ENCODE measurements at regions not wholly inside any gene's neighbourhood (a gene's known extent, or its start where the extent isn't known, plus 50 kb on each side); places are given as distances from the start of the nearest gene placed in this dataset.
A peak's percentile ranks its signal among the peaks of the same experiment; 100 is the strongest.

GRCh38 chr21:28358170-28358569 lies 634.5 kb downstream of the LTN1 start:
- DNase-seq (ENCODE audit: low read depth), result no peak

GRCh38 chr21:28357743-28358142 lies 634.9 kb downstream of the LTN1 start:
- DNase-seq (ENCODE audit: low read depth), result no peak

GRCh38 chr21:28356422-28356821 lies 636.3 kb downstream of the LTN1 start:
- no peak for DNase-seq (ENCODE audit: low read depth)

- DNase-seq (ENCODE audit: low read depth), result no peak
Measured at GRCh38 chr21:28345934-28346333, 646.7 kb downstream of the LTN1 start.

- no peak for DNase-seq (ENCODE audit: low read depth)
Measured at GRCh38 chr21:28344985-28345384, 647.7 kb downstream of the LTN1 start.

- no peak for DNase-seq (ENCODE audit: low read depth)
Measured at GRCh38 chr21:28342212-28342810, 650.4 kb downstream of the LTN1 start.

GRCh38 chr21:28339403-28339802 lies 653.3 kb downstream of the LTN1 start:
- no peak for DNase-seq (ENCODE audit: low read depth)

- DNase-seq (ENCODE audit: low read depth), result no peak
Measured at GRCh38 chr21:28338701-28339305, 653.9 kb downstream of the LTN1 start.

- peak; percentile 8 for DNase-seq (ENCODE audit: low read depth)
Measured at GRCh38 chr21:28337315-28337714, 655.4 kb downstream of the LTN1 start.

- peak; percentile 12 for DNase-seq (ENCODE audit: low read depth)
Measured at GRCh38 chr21:28336314-28336713, 656.4 kb downstream of the LTN1 start.

GRCh38 chr21:28334407-28334806 lies 658.3 kb downstream of the LTN1 start:
- DNase-seq (ENCODE audit: low read depth), result no peak

GRCh38 chr21:28333578-28334075 lies 659.0 kb downstream of the LTN1 start:
- no peak for DNase-seq (ENCODE audit: low read depth)

GRCh38 chr21:28332796-28333195 lies 659.9 kb downstream of the LTN1 start:
- no peak for DNase-seq (ENCODE audit: low read depth)

GRCh38 chr21:28325618-28326017 lies 667.1 kb downstream of the LTN1 start:
- no peak for DNase-seq (ENCODE audit: low read depth)

GRCh38 chr21:28324690-28325089 lies 668.0 kb downstream of the LTN1 start:
- DNase-seq (ENCODE audit: low read depth), result no peak

- DNase-seq (ENCODE audit: low read depth), result no peak
Measured at GRCh38 chr21:28317177-28317950, 675.3 kb downstream of the LTN1 start.

GRCh38 chr21:28311411-28312190 lies 681.1 kb downstream of the LTN1 start:
- peak; percentile 20 for DNase-seq (ENCODE audit: low read depth)

GRCh38 chr21:28310711-28311110 lies 682.0 kb downstream of the LTN1 start:
- no peak for DNase-seq (ENCODE audit: low read depth)

GRCh38 chr21:28310171-28310685 lies 682.4 kb downstream of the LTN1 start:
- no peak for DNase-seq (ENCODE audit: low read depth)

GRCh38 chr21:28309596-28309995 lies 683.1 kb downstream of the LTN1 start:
- no peak for DNase-seq (ENCODE audit: low read depth)

- DNase-seq (ENCODE audit: low read depth), result peak; percentile 30
Measured at GRCh38 chr21:28308516-28308915, 684.2 kb downstream of the LTN1 start.
